ENCODE measurements at regions not wholly inside any gene's neighbourhood (a gene's known extent, or its start where the extent isn't known, plus 50 kb on each side); places are given as distances from the start of the nearest gene placed in this dataset.

DNA sequence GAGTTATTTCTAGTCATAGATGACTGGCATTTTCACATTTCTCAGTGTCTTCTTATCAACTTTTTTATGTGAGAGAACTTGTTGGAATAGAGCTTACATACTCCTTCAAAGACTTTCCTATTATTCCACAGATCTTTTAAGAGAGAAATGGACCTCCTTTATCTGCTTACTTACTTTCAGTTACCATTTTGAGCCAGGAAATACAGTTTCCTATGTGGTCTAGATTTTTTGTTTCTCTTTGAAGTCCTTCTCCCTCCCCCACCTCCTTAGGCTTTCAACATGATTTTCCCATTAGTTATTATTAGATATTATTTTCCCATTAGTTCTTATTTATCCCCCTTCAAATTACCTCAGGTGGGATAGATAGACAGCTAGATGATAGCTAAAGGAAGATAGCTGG is 289.1 kb upstream of the ITGA1 start:
- Histone ChIP-seq H3K4me1 (replicated peaks in 1 of 4; ENCODE audit: control insufficient read depth in 3 of 4, insufficient read depth in 4 of 4, low read length in 3 of 4) (no peaks in the 10 kb centered on the region), H4K5ac (ENCODE audit: insufficient read length, low read depth, low read length) (no peak overlapping the region), H4K8ac (ENCODE audit: extremely low read depth, insufficient read depth, low read length) (no peak overlapping the region), H3K14ac (ENCODE audit: insufficient read length) (no peak overlapping the region), H3K18ac (ENCODE audit: extremely low read depth, low read length) (no peak overlapping the region), H3K4me2 (ENCODE audit: insufficient read depth in 1 of 2, low read depth in 2 of 2, low read length in 2 of 2) (no peak overlapping the region), H3K9ac (replicated peaks in 1 of 4; ENCODE audit: extremely low read depth in 1 of 4, low read depth in 3 of 4, low read length in 3 of 4) (no peak overlapping the region), H2BK12ac (ENCODE audit: low read depth, low read length) (no peak overlapping the region), H2BK120ac (replicated peaks; ENCODE audit: low read depth, low read length) (no peak overlapping the region), H3K36me3 (ENCODE audit: control insufficient read depth in 2 of 4, insufficient read depth in 4 of 4, low read length in 3 of 4) (no peaks in the 10 kb centered on the region), H3K4ac (replicated peaks; ENCODE audit: insufficient read length, low read depth, low read length) (no peak overlapping the region), H4K20me1 (replicated peaks in 1 of 2; ENCODE audit: control insufficient read depth in 1 of 2, insufficient read depth in 2 of 2, low read length in 2 of 2) (no peaks in the 10 kb centered on the region), H3K27me3 (replicated peaks in 1 of 4; ENCODE audit: control insufficient read depth in 3 of 4, extremely low read depth in 1 of 4, insufficient read depth in 3 of 4, low read length in 3 of 4) (no peaks in the 10 kb centered on the region), H3K56ac (replicated peaks; ENCODE audit: insufficient read length, low read depth, low read length) (no peak overlapping the region), H3K27ac (ENCODE audit: low read depth, low read length) (no peak overlapping the region), H2BK15ac (ENCODE audit: low read length) (no peak overlapping the region), H2BK5ac (ENCODE audit: low read depth, low read length) (no peak overlapping the region), H3K79me1 (ENCODE audit: low read depth, low read length) (no peaks in the 10 kb centered on the region), H3K4me3 (ENCODE audit: extremely low read depth in 1 of 4, insufficient read depth in 2 of 4, low read depth in 3 of 4, low read length in 4 of 4) (no peak overlapping the region), H3K9me3 (ENCODE audit: insufficient read depth in 2 of 2, low read depth in 1 of 2, low read length in 1 of 2) (no peaks in the 10 kb centered on the region), H2AK5ac (ENCODE audit: low read depth, low read length) (no peak overlapping the region), H4K91ac (replicated peaks; ENCODE audit: insufficient read length, low read length) (no peak overlapping the region), H3K79me2 (ENCODE audit: control insufficient read depth in 1 of 2, insufficient read depth in 2 of 2, low read length in 2 of 2) (no peaks in the 10 kb centered on the region), H3K23me2 (ENCODE audit: low read depth, low read length) (no peaks in the 10 kb centered on the region), H3K23ac (ENCODE audit: insufficient read length) (no peak overlapping the region), H2BK20ac (ENCODE audit: low read length) (no peak overlapping the region), H2AFZ (ENCODE audit: low read length) (no peak overlapping the region)
- TF ChIP-seq SIN3A (conservative IDR thresholded peaks at IDR 0.05 in 1 of 2, IDR thresholded peaks at IDR 0.05 in 1 of 2; ENCODE audit: low read depth in 1 of 2, low read length in 2 of 2), result no peak
- TF ChIP-seq CTBP2 (IDR thresholded peaks at IDR 0.05; ENCODE audit: borderline replicate concordance, insufficient read depth, insufficient read length, low read length), result no peak
- no peak for TF ChIP-seq POLR2A (IDR thresholded peaks at IDR 0.05; ENCODE audit: control extremely low read depth in 1 of 2, low read depth in 2 of 2, low read length in 2 of 2)
- TF ChIP-seq ZNF274 (IDR thresholded peaks at IDR 0.05; ENCODE audit: borderline replicate concordance, extremely low read depth, low read length), result no peak
- CTCF ChIA-PET (ENCODE audit: partially characterized antibody), result no interaction called here
- POLR2A ChIA-PET (ENCODE audit: partially characterized antibody), result no interaction called here
- no peak for DNase-seq (ENCODE audit: low read depth in 1 of 2, low spot score in 2 of 2)
- no peak for FAIRE-seq

All from H1 (cell line).